H1 (cell line): ENCODE measurements at regions not wholly inside any gene's neighbourhood (a gene's known extent, or its start where the extent isn't known, plus 50 kb on each side); places are given as distances from the start of the nearest gene placed in this dataset.

Source experiments
- CTCF ChIA-PET: fragments of 300-600 bp; sonication (Branson Sonifier 250); formaldehyde crosslinking; loops from one replicate; lab custom pipeline; 2021; ENCODE audit not compliant: partially characterized antibody; lab: Charles Lee
- POLR2A ChIA-PET: fragments of 300-600 bp; sonication (Branson Sonifier 250); formaldehyde crosslinking; loops from one replicate; lab custom pipeline; 2021; ENCODE audit warnings: inconsistent platforms; ENCODE audit not compliant: partially characterized antibody; lab: Charles Lee
- DNase-seq, 2 experiments: peaks; one replicate each; pipeline versions ENCODE4 v3.0.0 to v3.0.0-alpha.2; 2010 to 2022; ENCODE audit warnings: low spot score in 2 of 2, low read depth in 1 of 2, mixed read lengths in 1 of 2
- FAIRE-seq: peaks from 2 replicates; lab custom pipeline; 2011; peaks lifted over from hg19 to GRCh38; lab: Jason Lieb, UNC
- H2AFZ ChIP-seq: 2 replicates; pipeline ENCODE4 v1.8.1; 2012; ENCODE audit warnings: low read length, inconsistent platforms
- H2AK5ac ChIP-seq: 2 replicates; pipeline ENCODE4 v1.6.1; 2013; ENCODE audit warnings: low read depth, low read length
- H2BK120ac ChIP-seq: replicated peaks from 2 replicates; pipeline ENCODE3; 2013; ENCODE audit warnings: low read depth, low read length, inconsistent platforms
- H2BK12ac ChIP-seq: 2 replicates; pipeline ENCODE4 v1.6.1; 2013; ENCODE audit warnings: low read depth, low read length
- H2BK15ac ChIP-seq: 2 replicates; pipeline ENCODE4 v1.6.1; 2013; ENCODE audit warnings: low read length
- H2BK20ac ChIP-seq: 2 replicates; pipeline ENCODE4 v1.6.1; 2013; ENCODE audit warnings: low read length
- H2BK5ac ChIP-seq: 2 replicates; pipeline ENCODE4 v1.6.1; 2013; ENCODE audit warnings: low read depth, low read length
- H3K14ac ChIP-seq: 2 replicates; pipeline ENCODE4 v1.6.1; 2013; ENCODE audit warnings: inconsistent platforms; ENCODE audit not compliant: insufficient read length
- H3K18ac ChIP-seq: 2 replicates; pipeline ENCODE4 v1.6.1; 2013; ENCODE audit warnings: low read length; ENCODE audit errors: extremely low read depth
- H3K23ac ChIP-seq: 2 replicates; pipeline ENCODE4 v1.6.1; 2013; ENCODE audit warnings: inconsistent platforms; ENCODE audit not compliant: insufficient read length
- H3K23me2 ChIP-seq: 2 replicates; pipeline ENCODE4 v1.6.1; 2013; ENCODE audit warnings: low read depth, low read length
- H3K27ac ChIP-seq: 2 replicates; pipeline ENCODE4 v1.6.1; 2011; ENCODE audit warnings: low read depth, low read length, inconsistent platforms
- H3K27me3 ChIP-seq, 4 experiments: replicated peaks in 1 of 4; 1 replicate in 1 of 4; 2 replicates in 3 of 4; pipeline versions ENCODE4 v1.6.1 to v1.8.1; 2011 to 2013; ENCODE audit warnings: low read length in 3 of 4, mild to moderate bottlenecking in 3 of 4, inconsistent platforms in 2 of 4, mixed read lengths in 2 of 4, moderate library complexity in 1 of 4; ENCODE audit not compliant: control insufficient read depth in 3 of 4, insufficient read depth in 3 of 4; ENCODE audit errors: extremely low read depth in 1 of 4
- H3K36me3 ChIP-seq, 4 experiments: 2 replicates each; pipeline versions ENCODE4 v1.6.1 to v1.8.1; 2011 to 2013; ENCODE audit warnings: mild to moderate bottlenecking in 4 of 4, low read length in 3 of 4, moderate library complexity in 2 of 4, control low read depth in 1 of 4, inconsistent platforms in 1 of 4; ENCODE audit not compliant: insufficient read depth in 4 of 4, control insufficient read depth in 2 of 4
- H3K4ac ChIP-seq: replicated peaks from 2 replicates; pipeline ENCODE3; 2013; ENCODE audit warnings: low read length, low read depth, mixed read lengths, inconsistent platforms; ENCODE audit not compliant: insufficient read length
- H3K4me1 ChIP-seq, 4 experiments: replicated peaks in 1 of 4; 1 replicate in 1 of 4; 2 replicates in 3 of 4; pipeline versions ENCODE4 v1.6.1 to v1.8.1; 2011 to 2013; ENCODE audit warnings: low read length in 3 of 4, inconsistent platforms in 2 of 4, mixed read lengths in 1 of 4; ENCODE audit not compliant: insufficient read depth in 4 of 4, control insufficient read depth in 3 of 4
- H3K4me2 ChIP-seq, 2 experiments: 2 replicates each; pipeline versions ENCODE4 v1.6.1 to v1.8.1; 2011 to 2013; ENCODE audit warnings: low read depth in 2 of 2, low read length in 2 of 2, control low read depth in 1 of 2, inconsistent platforms in 1 of 2, mild to moderate bottlenecking in 1 of 2; ENCODE audit not compliant: insufficient read depth in 1 of 2
- H3K4me3 ChIP-seq, 4 experiments: fragments of 200-600, 300-600 bp in 1 of 4; sonication (generic), shearing (Covaris generic), sonication (Bioruptor Twin) in 1 of 4; 2 replicates each; pipeline versions ENCODE4 v1.5.1 to v1.8.1; 2011 to 2016; ENCODE audit warnings: low read length in 4 of 4, low read depth in 3 of 4, control low read depth in 2 of 4, inconsistent platforms in 2 of 4, mild to moderate bottlenecking in 2 of 4, mixed read lengths in 1 of 4, moderate library complexity in 1 of 4; ENCODE audit not compliant: insufficient read depth in 2 of 4; ENCODE audit errors: extremely low read depth in 1 of 4
- H3K56ac ChIP-seq: replicated peaks from 2 replicates; pipeline ENCODE3; 2013; ENCODE audit warnings: low read depth, mild to moderate bottlenecking, mixed read lengths, low read length, inconsistent platforms; ENCODE audit not compliant: insufficient read length
- H3K79me1 ChIP-seq: 2 replicates; pipeline ENCODE4 v1.6.1; 2013; ENCODE audit warnings: low read depth, low read length, control low read depth
- H3K79me2 ChIP-seq, 2 experiments: 2 replicates each; pipeline versions ENCODE4 v1.6.1 to v1.8.1; 2012 to 2013; ENCODE audit warnings: low read length in 2 of 2, mild to moderate bottlenecking in 2 of 2, inconsistent platforms in 1 of 2; ENCODE audit not compliant: insufficient read depth in 2 of 2, control insufficient read depth in 1 of 2
- H3K9ac ChIP-seq, 4 experiments: replicated peaks in 1 of 4; 1 replicate in 1 of 4; 2 replicates in 3 of 4; pipeline versions ENCODE4 v1.6.1 to v1.8.1; 2011 to 2013; ENCODE audit warnings: low read depth in 3 of 4, low read length in 3 of 4, control low read depth in 2 of 4, mild to moderate bottlenecking in 2 of 4, moderate library complexity in 2 of 4, inconsistent platforms in 1 of 4; ENCODE audit errors: extremely low read depth in 1 of 4
- H3K9me3 ChIP-seq, 2 experiments: 2 replicates each; pipeline versions ENCODE4 v1.6.1 to v1.8.1; 2012 to 2013; ENCODE audit warnings: mild to moderate bottlenecking in 2 of 2, moderate library complexity in 2 of 2, control low read depth in 1 of 2, inconsistent platforms in 1 of 2, low read depth in 1 of 2, low read length in 1 of 2, mixed read lengths in 1 of 2; ENCODE audit not compliant: insufficient read depth in 2 of 2
- H4K20me1 ChIP-seq, 2 experiments: replicated peaks in 1 of 2; 2 replicates each; pipeline versions ENCODE3 to v1.8.1; 2011 to 2013; ENCODE audit warnings: inconsistent platforms in 2 of 2, low read length in 2 of 2, mild to moderate bottlenecking in 1 of 2; ENCODE audit not compliant: insufficient read depth in 2 of 2, control insufficient read depth in 1 of 2
- H4K5ac ChIP-seq: 2 replicates; pipeline ENCODE4 v1.6.1; 2013; ENCODE audit warnings: low read length, low read depth, mixed read lengths, inconsistent platforms; ENCODE audit not compliant: insufficient read length
- H4K8ac ChIP-seq: 2 replicates; pipeline ENCODE4 v1.8.0; 2013; ENCODE audit warnings: mild to moderate bottlenecking, moderate library complexity, low read length, inconsistent platforms; ENCODE audit not compliant: insufficient read depth; ENCODE audit errors: extremely low read depth
- H4K91ac ChIP-seq: replicated peaks from 2 replicates; pipeline ENCODE3; 2013; ENCODE audit warnings: low read length, mixed read lengths, inconsistent platforms; ENCODE audit not compliant: insufficient read length
- BACH1 ChIP-seq: IDR thresholded peaks from 2 replicates; pipeline ENCODE4 v1.6.1; 2012; ENCODE audit warnings: low read length, improper control_type of control experiment
- NANOG ChIP-seq: IDR thresholded peaks from 2 replicates; pipeline ENCODE4 v1.6.1; 2011; ENCODE audit warnings: low read length, low read depth, mild to moderate bottlenecking, inconsistent platforms; ENCODE audit not compliant: insufficient read depth, poor library complexity, severe bottlenecking
- RBBP5 ChIP-seq: IDR thresholded peaks from 2 replicates; pipeline ENCODE4 v1.7.1; 2012; ENCODE audit warnings: low read depth, mild to moderate bottlenecking, inconsistent platforms, low read length, moderate library complexity, borderline replicate concordance
- USF2 ChIP-seq: IDR thresholded peaks from 2 replicates; pipeline ENCODE4 v1.6.1; 2011; ENCODE audit warnings: low read length, improper control_type of control experiment
- YY1 ChIP-seq: IDR thresholded peaks from 2 replicates; pipeline ENCODE4 v1.6.1; 2011; ENCODE audit warnings: low read depth, mild to moderate bottlenecking, low read length

DNA sequence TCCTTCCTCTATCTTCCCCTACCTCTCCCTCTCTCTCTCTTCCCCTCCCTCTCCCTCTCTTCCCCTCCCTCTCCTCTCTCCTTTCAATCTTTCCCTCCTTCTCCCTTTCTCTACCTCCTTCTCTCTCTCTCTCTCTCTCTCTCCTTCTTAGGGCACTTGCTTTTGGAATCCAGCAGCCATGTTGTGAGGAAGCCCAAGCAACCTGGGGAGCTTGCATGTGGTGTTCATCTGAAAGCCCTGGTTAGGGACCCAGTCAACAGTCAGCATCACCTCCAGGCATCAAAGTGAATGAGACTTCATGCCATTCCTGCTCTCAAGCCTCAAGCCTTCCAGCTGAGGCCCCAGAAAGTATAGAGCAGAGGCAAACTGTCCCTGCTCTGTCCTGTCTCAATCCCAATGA lies 65.6 kb upstream of the SHISAL1 start:
- Histone ChIP-seq H2BK15ac (no peak overlapping the region), H4K8ac (no peak overlapping the region; the same call in 1 of the 2 replicates), H3K9ac (no peak overlapping the region), H2AFZ (no peak overlapping the region), H3K27ac (no peak overlapping the region), H3K23ac (no peak overlapping the region), H2BK5ac (no peak overlapping the region), H3K27me3 (peaks cover 0 to 3% (median 0%) of the 10 kb centered on the region in 4 experiments; a peak in 1 of 7 replicates), H3K4me2 (no peak overlapping the region), H2BK20ac (no peak overlapping the region), H2BK120ac (no peak overlapping the region), H3K14ac (no peak overlapping the region), H3K18ac (no peak overlapping the region), H4K91ac (no peak overlapping the region), H3K23me2 (no peaks in the 10 kb centered on the region), H3K56ac (no peak overlapping the region), H4K5ac (no peak overlapping the region), H3K9me3 (peaks cover 0 to 5% of the 10 kb centered on the region in 2 experiments; a peak in 3 of 4 replicates), H3K4me1 (0 out of 7 replicates have a peak, but pooled peaks cover 0 to 3% (median 0%) of the 10 kb centered on the region in 4 experiments), H4K20me1 (no peaks in the 10 kb centered on the region), H3K4ac (no peak overlapping the region), H2AK5ac (no peak overlapping the region), H3K79me1 (no peaks in the 10 kb centered on the region), H3K36me3 (no peaks in the 10 kb centered on the region), H2BK12ac (no peak overlapping the region), H3K4me3 (no peak overlapping the region), H3K79me2 (no peaks in the 10 kb centered on the region)
- ChIA-PET POLR2A (no interaction called here), CTCF (interaction anchor here (0.6 to 2.7 kb wide), 4 partner anchors 10 to 293 kb away, joined by 3 to 9 read pairs (median 4); no protein-coding TSS in a partner anchor)
- TF ChIP-seq USF2 (no peak), RBBP5 (no peak), YY1 (0 out of 2 replicates have a peak, but pooled peaks have one; percentile 53), NANOG (no peak), BACH1 (no peak)
- no peak for DNase-seq
- no peak for FAIRE-seq
